ENCODE measurements at regions not wholly inside any gene's neighbourhood (a gene's known extent, or its start where the extent isn't known, plus 50 kb on each side); places are given as distances from the start of the nearest gene placed in this dataset.

DNA sequence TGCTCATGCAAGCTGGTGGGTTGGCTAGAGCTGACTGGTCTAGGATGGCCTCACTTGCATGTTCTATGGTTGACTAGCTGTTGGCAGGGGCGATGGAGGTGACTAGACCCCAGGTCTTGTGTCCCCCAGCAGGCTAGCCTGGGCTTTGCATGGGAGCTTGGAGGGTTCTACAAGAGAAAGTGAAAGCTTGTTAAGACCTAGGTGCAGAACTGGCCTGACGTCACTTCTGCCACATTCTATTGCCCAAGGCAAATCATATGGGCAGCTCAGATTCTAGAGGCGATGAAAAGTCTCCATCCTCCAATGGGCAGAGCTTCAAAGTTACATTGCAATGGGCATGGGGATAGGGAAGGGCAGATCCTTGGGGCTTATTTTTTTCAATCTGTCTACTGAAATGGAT, 170.9 kb downstream of the MIAT start:
- Histone ChIP-seq H3K9me3 (ENCODE audit: low read depth) (no peaks in the 10 kb centered on the region), H3K4me3 (no peak overlapping the region), H3K4me1 (ENCODE audit: low read depth) (peaks cover 11% of the 10 kb centered on the region), H3K27me3 (no peaks in the 10 kb centered on the region), H3K27ac (no peak overlapping the region), H3K36me3 (no peaks in the 10 kb centered on the region)
- TF ChIP-seq, protein P1, sequence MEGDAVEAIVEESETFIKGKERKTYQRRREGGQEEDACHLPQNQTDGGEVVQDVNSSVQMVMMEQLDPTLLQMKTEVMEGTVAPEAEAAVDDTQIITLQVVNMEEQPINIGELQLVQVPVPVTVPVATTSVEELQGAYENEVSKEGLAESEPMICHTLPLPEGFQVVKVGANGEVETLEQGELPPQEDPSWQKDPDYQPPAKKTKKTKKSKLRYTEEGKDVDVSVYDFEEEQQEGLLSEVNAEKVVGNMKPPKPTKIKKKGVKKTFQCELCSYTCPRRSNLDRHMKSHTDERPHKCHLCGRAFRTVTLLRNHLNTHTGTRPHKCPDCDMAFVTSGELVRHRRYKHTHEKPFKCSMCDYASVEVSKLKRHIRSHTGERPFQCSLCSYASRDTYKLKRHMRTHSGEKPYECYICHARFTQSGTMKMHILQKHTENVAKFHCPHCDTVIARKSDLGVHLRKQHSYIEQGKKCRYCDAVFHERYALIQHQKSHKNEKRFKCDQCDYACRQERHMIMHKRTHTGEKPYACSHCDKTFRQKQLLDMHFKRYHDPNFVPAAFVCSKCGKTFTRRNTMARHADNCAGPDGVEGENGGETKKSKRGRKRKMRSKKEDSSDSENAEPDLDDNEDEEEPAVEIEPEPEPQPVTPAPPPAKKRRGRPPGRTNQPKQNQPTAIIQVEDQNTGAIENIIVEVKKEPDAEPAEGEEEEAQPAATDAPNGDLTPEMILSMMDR (IDR thresholded peaks at IDR 0.05; ENCODE audit: low read depth, low read length): no peak
- DNase-seq (ENCODE audit: low read depth in 1 of 2, low spot score in 1 of 2): no peak

DNA sequence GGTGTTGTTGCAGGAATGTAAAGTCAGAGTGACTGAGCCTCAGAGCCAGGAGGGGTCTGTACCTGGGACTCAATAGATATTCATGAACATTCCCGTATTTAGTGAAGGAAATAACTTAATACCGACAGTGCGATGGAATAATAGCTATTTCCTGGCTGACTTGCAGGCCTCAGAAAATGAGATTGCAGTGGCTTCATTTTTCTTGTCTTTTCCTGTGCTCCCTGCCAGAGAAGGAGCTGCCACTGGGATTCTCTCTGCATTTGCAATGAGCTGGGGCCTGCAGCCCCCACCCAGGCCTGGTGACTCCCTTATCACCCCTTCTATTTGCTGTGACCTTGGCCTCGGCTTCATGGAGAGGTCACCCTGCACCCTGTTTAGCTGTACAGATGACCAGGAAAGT, 173.4 kb downstream of the MIAT start:
- TF ChIP-seq, protein P1 (IDR thresholded peaks at IDR 0.05; ENCODE audit: low read depth, low read length): no peak
- no peak for DNase-seq (ENCODE audit: low read depth in 1 of 2, low spot score in 1 of 2)
- Histone ChIP-seq H3K4me3 (no peak overlapping the region), H3K9me3 (ENCODE audit: low read depth) (no peaks in the 10 kb centered on the region), H3K27ac (no peak overlapping the region), H3K36me3 (no peaks in the 10 kb centered on the region), H3K27me3 (no peaks in the 10 kb centered on the region), H3K4me1 (ENCODE audit: low read depth) (peaks cover 11% of the 10 kb centered on the region)

DNA sequence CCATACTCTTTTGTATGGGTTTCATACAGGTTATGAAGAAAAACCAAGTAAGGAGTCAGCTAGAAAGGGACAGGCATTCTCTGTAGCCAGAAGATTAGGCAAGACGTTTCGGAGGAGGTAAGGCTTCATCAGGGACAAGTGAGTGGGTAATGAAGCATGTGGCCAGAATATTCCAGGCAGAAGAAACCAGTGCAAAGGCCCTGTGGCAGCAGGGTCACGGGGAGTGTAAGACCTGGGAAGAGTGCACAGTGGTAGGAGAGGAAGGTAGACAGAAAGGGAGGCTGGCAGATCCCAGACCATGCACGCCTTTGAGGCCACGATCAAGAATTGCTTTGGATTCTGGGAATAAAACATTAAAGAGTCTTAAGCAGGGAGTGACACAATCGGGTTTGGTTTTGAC, 177.6 kb downstream of the MIAT start:
- Histone ChIP-seq H3K36me3 (no peaks in the 10 kb centered on the region), H3K27me3 (no peaks in the 10 kb centered on the region), H3K4me3 (no peak overlapping the region), H3K27ac (no peak overlapping the region), H3K9me3 (ENCODE audit: low read depth) (no peaks in the 10 kb centered on the region), H3K4me1 (ENCODE audit: low read depth) (peaks cover 14% of the 10 kb centered on the region)
- TF ChIP-seq, protein P1 (IDR thresholded peaks at IDR 0.05; ENCODE audit: low read depth, low read length): no peak
- DNase-seq (ENCODE audit: low read depth in 1 of 2, low spot score in 1 of 2): no peak

GRCh38 chr22:26835929-26836528, 178.6 kb downstream of the MIAT start:
- TF ChIP-seq, protein P1 (IDR thresholded peaks at IDR 0.05; ENCODE audit: low read depth, low read length): peak; percentile 70
- Histone ChIP-seq H3K27ac (no peak overlapping the region), H3K4me1 (ENCODE audit: low read depth) (peaks cover 4% of the 10 kb centered on the region), H3K27me3 (no peaks in the 10 kb centered on the region), H3K4me3 (no peak overlapping the region), H3K36me3 (no peaks in the 10 kb centered on the region), H3K9me3 (ENCODE audit: low read depth) (no peaks in the 10 kb centered on the region)
- DNase-seq (ENCODE audit: low read depth in 1 of 2, low spot score in 1 of 2): peak; percentile 17 to 59

DNA sequence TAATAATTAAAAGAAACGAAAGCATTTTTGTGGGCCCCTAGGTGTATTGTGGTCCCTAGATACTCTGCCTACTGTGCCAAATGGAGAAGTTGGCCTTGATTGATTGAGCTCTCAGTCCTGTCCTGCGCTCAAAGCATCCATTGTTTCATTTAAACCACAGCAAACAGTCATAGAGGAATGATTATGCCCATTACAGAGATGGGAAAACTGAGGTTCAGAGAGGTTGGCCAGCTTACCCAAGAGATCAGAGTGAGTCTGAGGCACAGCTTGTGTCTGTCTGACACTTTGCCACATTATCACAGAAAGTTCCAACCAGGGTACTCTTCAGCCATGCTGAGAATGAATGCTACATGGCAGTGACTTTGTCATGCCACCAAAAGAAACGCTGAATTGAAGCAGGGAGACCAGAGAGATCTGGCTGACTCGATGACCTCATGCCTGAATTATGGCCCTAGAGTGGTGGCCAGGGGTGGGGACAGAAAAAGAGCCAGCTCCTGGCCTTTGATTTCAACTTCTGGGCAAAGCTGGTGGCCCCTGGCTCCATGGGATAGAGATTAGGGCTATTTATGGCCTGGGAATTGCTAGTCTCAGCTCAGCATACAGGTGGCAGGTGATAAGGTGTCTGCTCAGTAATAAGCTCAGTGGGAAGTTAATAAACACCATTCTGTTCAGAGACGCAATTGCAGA, 180.5 kb downstream of the MIAT start:
- Histone ChIP-seq H3K36me3 (no peaks in the 10 kb centered on the region), H3K27ac (no peak overlapping the region), H3K9me3 (ENCODE audit: low read depth) (no peaks in the 10 kb centered on the region), H3K4me1 (ENCODE audit: low read depth) (peaks cover 3% of the 10 kb centered on the region), H3K4me3 (no peak overlapping the region), H3K27me3 (no peaks in the 10 kb centered on the region)
- TF ChIP-seq, protein P1 (IDR thresholded peaks at IDR 0.05; ENCODE audit: low read depth, low read length): no peak
- DNase-seq (ENCODE audit: low read depth in 1 of 2, low spot score in 1 of 2): no peak

Measured in cardiac muscle cell (in vitro differentiated cells and primary cell).